ENCODE measurements at regions not wholly inside any gene's neighbourhood (a gene's known extent, or its start where the extent isn't known, plus 50 kb on each side); places are given as distances from the start of the nearest gene placed in this dataset.

GRCh38 chr18:78455386-78455785, 524.2 kb upstream of the SALL3 start:
- H3K4me1 ChIP-seq (ENCODE audit: control insufficient read depth in 1 of 2, insufficient read depth in 2 of 2, low read length in 2 of 2) = no peaks in the 10 kb centered on the region
- no peak overlapping the region for H3K4me3 ChIP-seq (ENCODE audit: low read depth in 1 of 2, low read length in 2 of 2)
- H3K27me3 ChIP-seq (ENCODE audit: low read depth, low read length) = no peaks in the 10 kb centered on the region
- H3K36me3 ChIP-seq (ENCODE audit: control insufficient read depth in 1 of 2, insufficient read depth in 2 of 2, low read length in 2 of 2) = no peaks in the 10 kb centered on the region
- H3K27ac ChIP-seq (ENCODE audit: low read length) = no peak overlapping the region
- H3K9me3 ChIP-seq (ENCODE audit: control insufficient read depth in 1 of 2, low read length in 2 of 2) = no peaks in the 10 kb centered on the region

DNA sequence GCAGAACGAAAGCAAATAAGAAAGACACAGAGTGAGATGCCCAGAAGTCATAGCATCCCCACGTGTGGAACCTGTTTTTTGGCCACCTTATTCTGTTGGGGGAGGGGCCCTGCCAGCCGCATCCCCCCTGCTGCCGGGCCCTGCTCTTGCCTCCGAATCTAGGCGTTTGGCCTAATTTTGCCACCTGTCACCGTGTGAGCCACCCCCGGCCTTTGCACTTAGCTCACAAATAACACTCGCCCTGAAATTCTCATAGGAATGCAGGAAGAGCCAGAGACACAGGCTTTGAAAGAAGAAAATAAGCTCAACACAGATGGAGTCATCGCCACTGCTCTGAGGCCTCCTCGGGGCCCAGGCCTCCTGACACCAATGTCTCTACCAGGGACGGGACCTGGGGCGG, 522.6 kb upstream of the SALL3 start:
- Histone ChIP-seq H3K9me3 (ENCODE audit: control insufficient read depth in 1 of 2, low read length in 2 of 2) (no peaks in the 10 kb centered on the region), H3K36me3 (ENCODE audit: control insufficient read depth in 1 of 2, insufficient read depth in 2 of 2, low read length in 2 of 2) (no peaks in the 10 kb centered on the region), H3K27ac (ENCODE audit: low read length) (no peak overlapping the region), H3K4me1 (ENCODE audit: control insufficient read depth in 1 of 2, insufficient read depth in 2 of 2, low read length in 2 of 2) (no peaks in the 10 kb centered on the region), H3K4me3 (ENCODE audit: low read depth in 1 of 2, low read length in 2 of 2) (no peak overlapping the region), H3K27me3 (ENCODE audit: low read depth, low read length) (no peaks in the 10 kb centered on the region)

GRCh38 chr18:78457731-78458130, 521.9 kb upstream of the SALL3 start:
- no peaks in the 10 kb centered on the region for H3K4me1 ChIP-seq (ENCODE audit: control insufficient read depth in 1 of 2, insufficient read depth in 2 of 2, low read length in 2 of 2)
- H3K36me3 ChIP-seq (ENCODE audit: control insufficient read depth in 1 of 2, insufficient read depth in 2 of 2, low read length in 2 of 2) = no peaks in the 10 kb centered on the region
- no peak overlapping the region for H3K27ac ChIP-seq (ENCODE audit: low read length)
- H3K27me3 ChIP-seq (ENCODE audit: low read depth, low read length) = no peaks in the 10 kb centered on the region
- H3K4me3 ChIP-seq (ENCODE audit: low read depth in 1 of 2, low read length in 2 of 2) = no peak overlapping the region
- H3K9me3 ChIP-seq (ENCODE audit: control insufficient read depth in 1 of 2, low read length in 2 of 2) = no peaks in the 10 kb centered on the region

DNA sequence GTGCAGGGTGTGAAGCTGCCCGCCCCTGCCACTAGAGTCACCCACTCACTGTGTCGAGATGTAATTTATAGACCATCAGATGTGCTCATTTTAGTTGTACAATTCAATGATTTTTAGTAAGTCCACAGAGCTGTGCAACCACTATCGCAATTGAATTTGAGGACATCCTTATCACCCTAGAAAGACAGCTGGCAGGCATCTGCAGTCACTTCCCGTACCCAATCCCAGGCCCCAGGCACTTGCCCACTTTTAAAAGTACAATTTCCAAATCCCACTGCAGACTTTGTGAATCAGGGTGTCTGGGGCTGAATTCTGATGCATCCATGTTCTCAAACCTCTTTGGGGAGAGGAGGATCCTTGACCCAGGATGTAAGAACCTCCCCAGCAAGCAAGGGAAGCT, 521.3 kb upstream of the SALL3 start:
- no peaks in the 10 kb centered on the region for H3K27me3 ChIP-seq (ENCODE audit: low read depth, low read length)

DNA sequence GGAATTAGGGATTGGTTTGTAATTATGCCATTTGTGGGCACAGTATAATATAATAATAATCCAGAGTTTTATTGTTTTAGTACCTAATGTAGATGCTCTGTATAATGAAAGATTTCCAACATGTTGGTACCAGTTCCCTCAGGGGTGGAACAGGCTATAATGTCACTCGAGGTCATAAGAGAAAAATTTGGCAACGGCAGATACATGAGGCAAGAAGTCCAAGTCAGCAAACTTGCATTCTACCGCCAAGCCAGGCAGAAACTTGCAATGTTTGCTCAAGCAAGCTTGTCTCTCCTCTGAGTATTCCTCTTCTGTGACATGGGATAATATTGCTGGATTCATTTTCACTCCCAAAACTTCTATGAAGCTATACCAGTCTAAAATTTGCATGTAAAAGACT, 520.0 kb upstream of the SALL3 start:
- H3K36me3 ChIP-seq (ENCODE audit: control insufficient read depth in 1 of 2, insufficient read depth in 2 of 2, low read length in 2 of 2) = no peaks in the 10 kb centered on the region
- H3K4me3 ChIP-seq (ENCODE audit: low read depth in 1 of 2, low read length in 2 of 2) = no peak overlapping the region
- no peaks in the 10 kb centered on the region for H3K27me3 ChIP-seq (ENCODE audit: low read depth, low read length)
- peaks cover 0 to 13% of the 10 kb centered on the region in 2 donors for H3K9me3 ChIP-seq (ENCODE audit: control insufficient read depth in 1 of 2, low read length in 2 of 2)
- H3K27ac ChIP-seq (ENCODE audit: low read length) = no peak overlapping the region
- no peaks in the 10 kb centered on the region for H3K4me1 ChIP-seq (ENCODE audit: control insufficient read depth in 1 of 2, insufficient read depth in 2 of 2, low read length in 2 of 2)

More for the DNA sequence above, 521.3 kb upstream of the SALL3 start:
- Histone ChIP-seq H3K4me3 (ENCODE audit: low read depth in 1 of 2, low read length in 2 of 2) (no peak overlapping the region), H3K27ac (ENCODE audit: low read length) (no peak overlapping the region), H3K36me3 (ENCODE audit: control insufficient read depth in 1 of 2, insufficient read depth in 2 of 2, low read length in 2 of 2) (no peaks in the 10 kb centered on the region), H3K9me3 (ENCODE audit: control insufficient read depth in 1 of 2, low read length in 2 of 2) (peaks cover 0 to 3% of the 10 kb centered on the region in 2 donors), H3K4me1 (ENCODE audit: control insufficient read depth in 1 of 2, insufficient read depth in 2 of 2, low read length in 2 of 2) (no peaks in the 10 kb centered on the region)

- no peaks in the 10 kb centered on the region for H3K4me1 ChIP-seq (ENCODE audit: control insufficient read depth in 1 of 2, insufficient read depth in 2 of 2, low read length in 2 of 2)
These were observed 519.1 kb upstream of the SALL3 start for GRCh38 chr18:78460558-78460957.

GRCh38 chr18:78473563-78473962, 506.1 kb upstream of the SALL3 start:
- no peaks in the 10 kb centered on the region for H3K36me3 ChIP-seq (ENCODE audit: control insufficient read depth in 1 of 2, insufficient read depth in 2 of 2, low read length in 2 of 2)

More at GRCh38 chr18:78460558-78460957, 519.1 kb upstream of the SALL3 start:
- Histone ChIP-seq H3K27ac (ENCODE audit: low read length) (no peak overlapping the region), H3K27me3 (ENCODE audit: low read depth, low read length) (no peaks in the 10 kb centered on the region), H3K9me3 (ENCODE audit: control insufficient read depth in 1 of 2, low read length in 2 of 2) (peaks cover 0 to 18% of the 10 kb centered on the region in 2 donors), H3K4me3 (ENCODE audit: low read depth in 1 of 2, low read length in 2 of 2) (no peak overlapping the region), H3K36me3 (ENCODE audit: control insufficient read depth in 1 of 2, insufficient read depth in 2 of 2, low read length in 2 of 2) (no peaks in the 10 kb centered on the region)

GRCh38 chr18:78477840-78478239, 501.8 kb upstream of the SALL3 start:
- Histone ChIP-seq H3K27ac (ENCODE audit: low read length) (no peak overlapping the region), H3K4me1 (ENCODE audit: control insufficient read depth in 1 of 2, insufficient read depth in 2 of 2, low read length in 2 of 2) (no peaks in the 10 kb centered on the region), H3K27me3 (ENCODE audit: low read depth, low read length) (no peaks in the 10 kb centered on the region), H3K4me3 (ENCODE audit: low read depth in 1 of 2, low read length in 2 of 2) (no peak overlapping the region), H3K36me3 (ENCODE audit: control insufficient read depth in 1 of 2, insufficient read depth in 2 of 2, low read length in 2 of 2) (no peaks in the 10 kb centered on the region), H3K9me3 (ENCODE audit: control insufficient read depth in 1 of 2, low read length in 2 of 2) (peaks cover 0 to 3% of the 10 kb centered on the region in 2 donors)

More at GRCh38 chr18:78473563-78473962, 506.1 kb upstream of the SALL3 start:
- Histone ChIP-seq H3K4me3 (ENCODE audit: low read depth in 1 of 2, low read length in 2 of 2) (no peak overlapping the region), H3K9me3 (ENCODE audit: control insufficient read depth in 1 of 2, low read length in 2 of 2) (peaks cover 0 to 3% of the 10 kb centered on the region in 2 donors), H3K4me1 (ENCODE audit: control insufficient read depth in 1 of 2, insufficient read depth in 2 of 2, low read length in 2 of 2) (no peaks in the 10 kb centered on the region), H3K27me3 (ENCODE audit: low read depth, low read length) (no peaks in the 10 kb centered on the region), H3K27ac (ENCODE audit: low read length) (no peak overlapping the region)

- Histone ChIP-seq H3K27me3 (ENCODE audit: low read depth, low read length) (no peaks in the 10 kb centered on the region), H3K4me3 (ENCODE audit: low read depth in 1 of 2, low read length in 2 of 2) (no peak overlapping the region), H3K36me3 (ENCODE audit: control insufficient read depth in 1 of 2, insufficient read depth in 2 of 2, low read length in 2 of 2) (no peaks in the 10 kb centered on the region), H3K27ac (ENCODE audit: low read length) (no peak overlapping the region), H3K4me1 (ENCODE audit: control insufficient read depth in 1 of 2, insufficient read depth in 2 of 2, low read length in 2 of 2) (no peaks in the 10 kb centered on the region), H3K9me3 (ENCODE audit: control insufficient read depth in 1 of 2, low read length in 2 of 2) (peaks cover 0 to 3% of the 10 kb centered on the region in 2 donors)
These were observed 500.2 kb upstream of the SALL3 start for GRCh38 chr18:78479443-78479842.

- Histone ChIP-seq H3K27me3 (ENCODE audit: low read depth, low read length) (no peaks in the 10 kb centered on the region), H3K4me1 (ENCODE audit: control insufficient read depth in 1 of 2, insufficient read depth in 2 of 2, low read length in 2 of 2) (no peaks in the 10 kb centered on the region), H3K9me3 (ENCODE audit: control insufficient read depth in 1 of 2, low read length in 2 of 2) (peaks cover 0 to 3% of the 10 kb centered on the region in 2 donors), H3K27ac (ENCODE audit: low read length) (no peak overlapping the region), H3K4me3 (ENCODE audit: low read depth in 1 of 2, low read length in 2 of 2) (no peak overlapping the region), H3K36me3 (ENCODE audit: control insufficient read depth in 1 of 2, insufficient read depth in 2 of 2, low read length in 2 of 2) (no peaks in the 10 kb centered on the region)
These were observed 499.2 kb upstream of the SALL3 start for GRCh38 chr18:78480262-78481054.

GRCh38 chr18:78482378-78482777, 497.2 kb upstream of the SALL3 start:
- Histone ChIP-seq H3K27ac (ENCODE audit: low read length) (no peak overlapping the region), H3K4me1 (ENCODE audit: control insufficient read depth in 1 of 2, insufficient read depth in 2 of 2, low read length in 2 of 2) (no peaks in the 10 kb centered on the region), H3K4me3 (ENCODE audit: low read depth in 1 of 2, low read length in 2 of 2) (no peak overlapping the region), H3K27me3 (ENCODE audit: low read depth, low read length) (no peaks in the 10 kb centered on the region), H3K9me3 (ENCODE audit: control insufficient read depth in 1 of 2, low read length in 2 of 2) (no peaks in the 10 kb centered on the region), H3K36me3 (ENCODE audit: control insufficient read depth in 1 of 2, insufficient read depth in 2 of 2, low read length in 2 of 2) (no peaks in the 10 kb centered on the region)

DNA sequence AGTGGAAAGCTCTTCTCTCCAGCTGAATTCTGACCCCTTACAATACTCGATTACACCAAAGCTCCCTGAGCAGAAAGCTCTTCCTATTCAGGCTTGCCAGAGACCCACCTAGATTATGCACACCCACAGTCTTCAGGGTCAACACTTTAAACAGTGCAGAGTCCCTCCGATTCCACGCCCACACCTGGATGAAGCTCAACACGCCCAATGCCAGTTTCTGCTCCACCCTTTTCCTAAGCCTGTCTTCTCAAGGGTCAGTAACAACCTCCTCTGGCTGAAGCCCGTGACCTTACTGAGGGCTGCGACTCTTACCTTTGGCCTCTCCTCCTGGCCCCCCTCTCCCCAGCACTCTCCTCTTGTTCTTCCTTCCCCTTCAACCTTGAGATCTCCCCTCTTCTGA, 492.0 kb upstream of the SALL3 start:
- Histone ChIP-seq H3K27ac (ENCODE audit: low read length) (no peak overlapping the region), H3K27me3 (ENCODE audit: low read depth, low read length) (no peaks in the 10 kb centered on the region), H3K9me3 (ENCODE audit: control insufficient read depth in 1 of 2, low read length in 2 of 2) (peaks cover 0 to 5% of the 10 kb centered on the region in 2 donors), H3K36me3 (ENCODE audit: control insufficient read depth in 1 of 2, insufficient read depth in 2 of 2, low read length in 2 of 2) (no peaks in the 10 kb centered on the region), H3K4me1 (ENCODE audit: control insufficient read depth in 1 of 2, insufficient read depth in 2 of 2, low read length in 2 of 2) (no peaks in the 10 kb centered on the region), H3K4me3 (ENCODE audit: low read depth in 1 of 2, low read length in 2 of 2) (no peak overlapping the region)
